ENCODE measurements at regions not wholly inside any gene's neighbourhood (a gene's known extent, or its start where the extent isn't known, plus 50 kb on each side); places are given as distances from the start of the nearest gene placed in this dataset.

- Histone ChIP-seq H4K20me1 (ENCODE audit: insufficient read depth) (no peaks in the 10 kb centered on the region), H3F3A (ENCODE audit: insufficient read depth) (peaks cover 31% of the 10 kb centered on the region), H3K9me3 (ENCODE audit: low read depth) (no peaks in the 10 kb centered on the region), H3K4me3 (no peak overlapping the region), H3K27me3 (replicated peaks; ENCODE audit: insufficient read depth) (no peaks in the 10 kb centered on the region), H3K27ac (no peak overlapping the region), H3K4me2 (ENCODE audit: unreplicated experiment) (no peak overlapping the region), H3K36me3 (ENCODE audit: low read depth) (no peaks in the 10 kb centered on the region), H3K9ac (no peak overlapping the region), H3K4me1 (ENCODE audit: insufficient read depth) (peaks cover 22% of the 10 kb centered on the region), H3K9me2 (ENCODE audit: insufficient read depth) (no peaks in the 10 kb centered on the region), H3K79me2 (ENCODE audit: insufficient read depth) (no peaks in the 10 kb centered on the region), H2AFZ (no peak overlapping the region)
- in situ Hi-C loops (cut with MboI): no loop called here
- peak; percentile 68 for DNase-seq
- 82 to 87% methylated on average over 9 of the region's 9 CpGs for WGBS, 2 experiments (ENCODE audit: low coverage in 1 of 2, low lambda C conversion rate in 2 of 2, missing lambda C conversion rate in 2 of 2)
- no peak for TF ChIP-seq EZH2phosphoT487 (IDR thresholded peaks at IDR 0.05; ENCODE audit: insufficient read depth, low read depth)
- no peak for TF ChIP-seq EZH2 (IDR thresholded peaks at IDR 0.05; ENCODE audit: insufficient read depth, poor library complexity, severe bottlenecking)
Measured at GRCh38 chr12:115402443-115403180, 718.6 kb upstream of the TBX3 start.

GRCh38 chr12:115401761-115402160 is 717.8 kb upstream of the TBX3 start:
- WGBS, 2 experiments (ENCODE audit: low coverage in 1 of 2, low lambda C conversion rate in 2 of 2, missing lambda C conversion rate in 2 of 2): 93 to 95% methylated on average over 3 of the region's 3 CpGs
- Histone ChIP-seq H3K27ac (no peak overlapping the region), H4K20me1 (ENCODE audit: insufficient read depth) (no peaks in the 10 kb centered on the region), H3K36me3 (ENCODE audit: low read depth) (no peaks in the 10 kb centered on the region), H3K79me2 (ENCODE audit: insufficient read depth) (no peaks in the 10 kb centered on the region), H3K9me3 (ENCODE audit: low read depth) (no peaks in the 10 kb centered on the region), H3F3A (ENCODE audit: insufficient read depth) (peaks cover 31% of the 10 kb centered on the region), H3K4me2 (ENCODE audit: unreplicated experiment) (no peak overlapping the region), H3K4me3 (no peak overlapping the region), H3K9me2 (ENCODE audit: insufficient read depth) (no peaks in the 10 kb centered on the region), H3K9ac (no peak overlapping the region), H3K27me3 (replicated peaks; ENCODE audit: insufficient read depth) (no peaks in the 10 kb centered on the region), H2AFZ (no peak overlapping the region), H3K4me1 (ENCODE audit: insufficient read depth) (peaks cover 22% of the 10 kb centered on the region)
- DNase-seq: no peak
- TF ChIP-seq EZH2 (IDR thresholded peaks at IDR 0.05; ENCODE audit: insufficient read depth, poor library complexity, severe bottlenecking): no peak
- TF ChIP-seq EZH2phosphoT487 (IDR thresholded peaks at IDR 0.05; ENCODE audit: insufficient read depth, low read depth): no peak
- in situ Hi-C loops (cut with MboI): no loop called here

GRCh38 chr12:115400011-115400410 is 716.0 kb upstream of the TBX3 start:
- TF ChIP-seq EZH2phosphoT487 (IDR thresholded peaks at IDR 0.05; ENCODE audit: insufficient read depth, low read depth) (no peak), EZH2 (IDR thresholded peaks at IDR 0.05; ENCODE audit: insufficient read depth, poor library complexity, severe bottlenecking) (no peak)
- H3K4me3 ChIP-seq: no peak overlapping the region
- 74 to 77% methylated on average over 4 of the region's 4 CpGs for WGBS, 2 experiments (ENCODE audit: low coverage in 1 of 2, low lambda C conversion rate in 2 of 2, missing lambda C conversion rate in 2 of 2)

GRCh38 chr12:115398311-115398781 is 714.4 kb upstream of the TBX3 start:
- TF ChIP-seq EZH2phosphoT487 (IDR thresholded peaks at IDR 0.05; ENCODE audit: insufficient read depth, low read depth) (no peak), EZH2 (IDR thresholded peaks at IDR 0.05; ENCODE audit: insufficient read depth, poor library complexity, severe bottlenecking) (no peak)
- Histone ChIP-seq H3K4me2 (ENCODE audit: unreplicated experiment) (no peak overlapping the region), H3K9ac (no peak overlapping the region), H3F3A (ENCODE audit: insufficient read depth) (0 out of 2 replicates have a peak, but pooled peaks cover 9% of the 10 kb centered on the region), H3K27me3 (replicated peaks; ENCODE audit: insufficient read depth) (no peaks in the 10 kb centered on the region), H3K4me1 (ENCODE audit: insufficient read depth) (peaks cover 10% of the 10 kb centered on the region; the same call in 1 of the 2 replicates), H3K27ac (no peak overlapping the region), H3K4me3 (no peak overlapping the region), H3K9me3 (ENCODE audit: low read depth) (no peaks in the 10 kb centered on the region), H3K79me2 (ENCODE audit: insufficient read depth) (no peaks in the 10 kb centered on the region), H3K36me3 (ENCODE audit: low read depth) (no peaks in the 10 kb centered on the region), H4K20me1 (ENCODE audit: insufficient read depth) (no peaks in the 10 kb centered on the region), H2AFZ (no peak overlapping the region), H3K9me2 (ENCODE audit: insufficient read depth) (no peaks in the 10 kb centered on the region)
- WGBS, 2 experiments (ENCODE audit: low coverage in 1 of 2, low lambda C conversion rate in 2 of 2, missing lambda C conversion rate in 2 of 2): 94 to 95% methylated on average over 4 of the region's 4 CpGs
- DNase-seq: no peak
- in situ Hi-C loops (cut with MboI): no loop called here

More at GRCh38 chr12:115400011-115400410, 716.0 kb upstream of the TBX3 start:
- Histone ChIP-seq H3K9ac (no peak overlapping the region), H3K4me2 (ENCODE audit: unreplicated experiment) (no peak overlapping the region), H2AFZ (no peak overlapping the region), H3K79me2 (ENCODE audit: insufficient read depth) (no peaks in the 10 kb centered on the region), H3K27ac (no peak overlapping the region), H3K9me3 (ENCODE audit: low read depth) (no peaks in the 10 kb centered on the region), H3K36me3 (ENCODE audit: low read depth) (no peaks in the 10 kb centered on the region), H3K27me3 (replicated peaks; ENCODE audit: insufficient read depth) (no peaks in the 10 kb centered on the region), H3K9me2 (ENCODE audit: insufficient read depth) (no peaks in the 10 kb centered on the region), H3F3A (ENCODE audit: insufficient read depth) (peaks cover 18% of the 10 kb centered on the region; the same call in 1 of the 2 replicates), H4K20me1 (ENCODE audit: insufficient read depth) (no peaks in the 10 kb centered on the region), H3K4me1 (ENCODE audit: insufficient read depth) (peaks cover 16% of the 10 kb centered on the region)
- in situ Hi-C loops (cut with MboI): no loop called here
- no peak for DNase-seq

All from GM23248 (cell line).